Ishikawa (cell line): ENCODE measurements at regions not wholly inside any gene's neighbourhood (a gene's known extent, or its start where the extent isn't known, plus 50 kb on each side); places are given as distances from the start of the nearest gene placed in this dataset.

Experiments used
- CEBPB ChIP-seq: IDR thresholded peaks from 2 replicates; pipeline ENCODE4 v1.6.1; 2012
- CREB1 ChIP-seq: IDR thresholded peaks from 2 replicates; pipeline ENCODE4 v1.6.1; 2012; ENCODE audit warnings: low read depth
- EGR1 ChIP-seq: IDR thresholded peaks from 2 replicates; pipeline ENCODE4 v1.6.1; 2012
- EP300 ChIP-seq: IDR thresholded peaks from 2 replicates; pipeline ENCODE4 v1.6.1; 2012; ENCODE audit warnings: borderline replicate concordance
- FOXM1 ChIP-seq: IDR thresholded peaks from 2 replicates; pipeline ENCODE4 v1.6.1; 2012; ENCODE audit warnings: low read depth, borderline replicate concordance
- NFIC ChIP-seq: IDR thresholded peaks from 2 replicates; pipeline ENCODE4 v1.6.1; 2012
- RAD21 ChIP-seq: IDR thresholded peaks from 2 replicates; pipeline ENCODE4 v1.6.1; 2012; ENCODE audit warnings: low read depth
- REST ChIP-seq: IDR thresholded peaks from 2 replicates; pipeline ENCODE4 v1.6.1; 2012; ENCODE audit warnings: low read depth, mild to moderate bottlenecking
- TAF1 ChIP-seq: IDR thresholded peaks from 2 replicates; pipeline ENCODE4 v1.6.1; 2012; ENCODE audit warnings: low read depth, mild to moderate bottlenecking
- TCF12 ChIP-seq: IDR thresholded peaks from 2 replicates; pipeline ENCODE4 v1.6.1; 2012; ENCODE audit warnings: low read depth
- TEAD4 ChIP-seq: IDR thresholded peaks from 2 replicates; pipeline ENCODE4 v1.6.1; 2012
- USF1 ChIP-seq: IDR thresholded peaks from 2 replicates; pipeline ENCODE4 v1.6.1; 2012
- YY1 ChIP-seq: IDR thresholded peaks from 2 replicates; pipeline ENCODE4 v1.6.1; 2012; ENCODE audit warnings: low read depth
- ZBTB7A ChIP-seq: IDR thresholded peaks from 2 replicates; pipeline ENCODE4 v1.6.1; 2012; ENCODE audit warnings: low read depth
- TF ChIP-seq, protein P1 (sequence below): IDR thresholded peaks from 2 replicates; pipeline ENCODE4 v1.6.1; 2012

GRCh38 chr20:30503992-30504570 is 753.4 kb upstream of the DEFB115 start:
- TF ChIP-seq ZBTB7A (no peak), FOXM1 (no peak), REST (no peak), NFIC (no peak), EP300 (no peak), CREB1 (no peak), TAF1 (no peak), YY1 (no peak)
- TF ChIP-seq, protein P1, sequence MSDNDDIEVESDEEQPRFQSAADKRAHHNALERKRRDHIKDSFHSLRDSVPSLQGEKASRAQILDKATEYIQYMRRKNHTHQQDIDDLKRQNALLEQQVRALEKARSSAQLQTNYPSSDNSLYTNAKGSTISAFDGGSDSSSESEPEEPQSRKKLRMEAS: no peak

DNA sequence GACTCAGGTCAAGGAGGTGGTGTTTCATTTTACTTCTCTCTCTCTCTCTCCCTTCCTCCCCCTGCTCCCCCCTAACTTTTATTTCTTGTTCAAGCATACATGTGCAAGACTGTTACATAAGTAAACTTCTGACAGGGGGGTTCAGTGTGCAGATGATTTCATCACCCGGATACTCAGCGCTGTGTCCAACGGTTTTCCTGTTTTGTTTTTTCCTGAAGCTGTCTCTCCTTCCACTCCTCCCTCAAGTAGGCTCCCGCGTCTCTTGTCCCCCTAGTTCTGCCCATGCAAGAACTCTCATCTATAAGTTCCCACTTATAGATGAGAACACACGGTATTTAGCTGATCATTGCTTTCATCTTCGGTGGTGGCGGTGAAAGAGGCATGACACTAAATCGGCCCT is 751.9 kb upstream of the DEFB115 start:
- TF ChIP-seq TAF1 (no peak), YY1 (no peak), REST (no peak)
- TF ChIP-seq, protein P1: no peak

DNA sequence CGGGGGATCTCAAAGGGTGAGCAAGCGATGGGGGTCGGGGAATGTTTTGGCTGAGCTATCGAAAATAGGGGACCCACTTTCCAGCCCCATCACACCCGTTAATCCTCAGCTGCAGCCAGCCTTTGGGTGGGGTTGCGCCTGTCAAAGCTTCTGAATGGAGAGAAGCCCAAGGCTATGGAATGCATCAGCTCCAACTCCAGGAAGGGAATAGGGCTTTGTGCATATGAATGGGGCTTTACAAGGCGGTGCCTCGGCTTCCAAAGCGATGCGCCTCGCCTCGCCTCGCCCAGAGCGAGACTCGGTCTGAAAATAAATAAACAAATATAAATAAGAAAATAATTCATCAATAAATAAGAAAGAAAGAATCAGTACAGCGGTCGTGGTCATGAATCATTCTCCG is 751.4 kb upstream of the DEFB115 start:
- TF ChIP-seq RAD21: no peak
- no peak for TF ChIP-seq REST
- TF ChIP-seq, protein P1: no peak
- TF ChIP-seq FOXM1: no peak
- TF ChIP-seq TAF1: no peak
- no peak for TF ChIP-seq USF1
- no peak for TF ChIP-seq TCF12
- no peak for TF ChIP-seq TEAD4
- no peak for TF ChIP-seq EP300
- TF ChIP-seq YY1: no peak
- no peak for TF ChIP-seq ZBTB7A

- TF ChIP-seq CEBPB: no peak
- TF ChIP-seq CREB1: no peak
- TF ChIP-seq, protein P1: no peak
- no peak for TF ChIP-seq TAF1
- no peak for TF ChIP-seq USF1
- TF ChIP-seq RAD21: no peak
- TF ChIP-seq NFIC: no peak
- no peak for TF ChIP-seq EGR1
- TF ChIP-seq TCF12: no peak
- TF ChIP-seq ZBTB7A: no peak
- no peak for TF ChIP-seq FOXM1
- no peak for TF ChIP-seq REST
- TF ChIP-seq EP300: no peak
- no peak for TF ChIP-seq TEAD4
- TF ChIP-seq YY1: no peak
Observed at GRCh38 chr20:30511322-30512030, 746.0 kb upstream of the DEFB115 start.
